ENCODE measurements at regions not wholly inside any gene's neighbourhood (a gene's known extent, or its start where the extent isn't known, plus 50 kb on each side); places are given as distances from the start of the nearest gene placed in this dataset.

DNA sequence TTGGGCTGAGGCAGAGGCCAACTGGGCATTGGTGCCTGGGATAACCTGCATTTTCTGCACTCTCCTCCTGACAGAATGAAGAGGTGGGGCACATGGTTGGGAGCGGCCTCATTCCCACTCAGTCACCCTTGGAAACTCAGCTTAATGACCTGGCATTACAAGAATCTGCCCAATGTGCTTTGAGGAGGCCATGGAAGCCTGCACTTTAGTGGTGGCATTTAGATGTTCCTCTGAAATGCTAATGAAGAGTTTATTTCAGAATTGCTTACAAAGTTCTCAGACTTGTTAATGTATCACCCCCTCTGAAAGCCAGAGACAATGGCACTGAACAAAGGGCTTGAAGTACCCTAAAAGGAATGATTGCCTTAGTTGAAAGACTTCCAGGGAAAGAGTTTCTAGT is 71.4 kb upstream of the PARP11 start:
- TF ChIP-seq EP300 (conservative IDR thresholded peaks at IDR 0.05; ENCODE audit: poor library complexity, severe bottlenecking) (no peak), POLR2AphosphoS5 (IDR thresholded peaks at IDR 0.05) (no peak), CTCF (IDR thresholded peaks at IDR 0.05; ENCODE audit: poor library complexity, severe bottlenecking) (no peak), MXI1 (conservative IDR thresholded peaks at IDR 0.05; ENCODE audit: poor library complexity, severe bottlenecking) (no peak)
